ENCODE measurements at regions not wholly inside any gene's neighbourhood (a gene's known extent, or its start where the extent isn't known, plus 50 kb on each side); places are given as distances from the start of the nearest gene placed in this dataset.

GRCh38 chr1:81585371-81585770 lies 215.4 kb upstream of the ADGRL2 start:
- H3K9ac ChIP-seq (ENCODE audit: low read depth in 1 of 2, low read length in 2 of 2), result no peak overlapping the region
- no peak overlapping the region for H3K4me3 ChIP-seq (ENCODE audit: low read depth in 1 of 3, low read length in 3 of 3)
- H3K4me1 ChIP-seq (ENCODE audit: control insufficient read depth in 4 of 4, insufficient read depth in 4 of 4, low read length in 3 of 4), result peaks cover 3 to 18% (median 10%) of the 10 kb centered on the region in 4 donors
- no peaks in the 10 kb centered on the region for H3K27me3 ChIP-seq (ENCODE audit: control insufficient read depth in 4 of 4, insufficient read depth in 4 of 4, low read length in 3 of 4)
- TF ChIP-seq NR2F2 (IDR thresholded peaks at IDR 0.05), result peak; percentile 95
- no peak for TF ChIP-seq HNF4G (IDR thresholded peaks at IDR 0.05)
- peak; percentile 7 to 35 for TF ChIP-seq RAD21 (IDR thresholded peaks at IDR 0.05)
- TF ChIP-seq SP1 (IDR thresholded peaks at IDR 0.05), result peak; percentile 51
- no peak for TF ChIP-seq EGR1 (IDR thresholded peaks at IDR 0.05; ENCODE audit: low read depth in 2 of 2)
- TF ChIP-seq MAX (IDR thresholded peaks at IDR 0.05), result no peak
- peak; percentile 48 to 64 for TF ChIP-seq RXRA (IDR thresholded peaks at IDR 0.05)
- TF ChIP-seq HNF4A (conservative IDR thresholded peaks at IDR 0.05), result peak; percentile 39 to 63
- WGBS, result 46% methylated on average over 2 of the region's 2 CpGs
- H3K27ac ChIP-seq (ENCODE audit: low read depth in 1 of 2, low read length in 2 of 2), result no peak overlapping the region
- H3K36me3 ChIP-seq (ENCODE audit: control insufficient read depth in 4 of 4, insufficient read depth in 3 of 4, low read depth in 1 of 4, low read length in 3 of 4), result no peaks in the 10 kb centered on the region
- H3K9me3 ChIP-seq (ENCODE audit: control insufficient read depth in 4 of 4, low read length in 3 of 4), result no peaks in the 10 kb centered on the region
- no peak for DNase-seq (ENCODE audit: low spot score)

GRCh38 chr1:81584398-81584797 lies 216.3 kb upstream of the ADGRL2 start:
- H3K9ac ChIP-seq (ENCODE audit: low read depth in 1 of 2, low read length in 2 of 2), result no peak overlapping the region

GRCh38 chr1:81583878-81584277 lies 216.9 kb upstream of the ADGRL2 start:
- Histone ChIP-seq H3K4me1 (ENCODE audit: control insufficient read depth in 4 of 4, insufficient read depth in 4 of 4, low read length in 3 of 4) (peaks cover 3 to 18% (median 10%) of the 10 kb centered on the region in 4 donors), H3K27me3 (ENCODE audit: control insufficient read depth in 4 of 4, insufficient read depth in 4 of 4, low read length in 3 of 4) (no peaks in the 10 kb centered on the region), H3K4me3 (ENCODE audit: low read depth in 1 of 3, low read length in 3 of 3) (no peak overlapping the region), H3K27ac (ENCODE audit: low read depth in 1 of 2, low read length in 2 of 2) (no peak overlapping the region), H3K9ac (ENCODE audit: low read depth in 1 of 2, low read length in 2 of 2) (no peak overlapping the region), H3K36me3 (ENCODE audit: control insufficient read depth in 4 of 4, insufficient read depth in 3 of 4, low read depth in 1 of 4, low read length in 3 of 4) (no peaks in the 10 kb centered on the region), H3K9me3 (ENCODE audit: control insufficient read depth in 4 of 4, low read length in 3 of 4) (no peaks in the 10 kb centered on the region)
- WGBS, result 62% methylated on average over 4 of the region's 4 CpGs
- TF ChIP-seq MAX (IDR thresholded peaks at IDR 0.05) (no peak), GABPA (IDR thresholded peaks at IDR 0.05 in 1 of 2, conservative IDR thresholded peaks at IDR 0.05 in 1 of 2) (no peak), RXRA (IDR thresholded peaks at IDR 0.05) (no peak)
- DNase-seq (ENCODE audit: low spot score), result no peak

More at GRCh38 chr1:81584398-81584797, 216.3 kb upstream of the ADGRL2 start:
- peak; percentile 35 for TF ChIP-seq YY1 (IDR thresholded peaks at IDR 0.05)
- TF ChIP-seq NR2F2 (IDR thresholded peaks at IDR 0.05), result no peak
- no peaks in the 10 kb centered on the region for H3K27me3 ChIP-seq (ENCODE audit: control insufficient read depth in 4 of 4, insufficient read depth in 4 of 4, low read length in 3 of 4)
- 41% methylated on average over 6 of the region's 6 CpGs for WGBS
- no peak for DNase-seq (ENCODE audit: low spot score)
- peaks cover 3 to 18% (median 10%) of the 10 kb centered on the region in 4 donors for H3K4me1 ChIP-seq (ENCODE audit: control insufficient read depth in 4 of 4, insufficient read depth in 4 of 4, low read length in 3 of 4)
- no peak overlapping the region for H3K27ac ChIP-seq (ENCODE audit: low read depth in 1 of 2, low read length in 2 of 2)
- no peaks in the 10 kb centered on the region for H3K36me3 ChIP-seq (ENCODE audit: control insufficient read depth in 4 of 4, insufficient read depth in 3 of 4, low read depth in 1 of 4, low read length in 3 of 4)
- no peaks in the 10 kb centered on the region for H3K9me3 ChIP-seq (ENCODE audit: control insufficient read depth in 4 of 4, low read length in 3 of 4)
- no peak overlapping the region for H3K4me3 ChIP-seq (ENCODE audit: low read depth in 1 of 3, low read length in 3 of 3)

- 25% methylated on average over 2 of the region's 2 CpGs for WGBS
- Histone ChIP-seq H3K9me3 (ENCODE audit: control insufficient read depth in 4 of 4, low read length in 3 of 4) (no peaks in the 10 kb centered on the region), H3K27me3 (ENCODE audit: control insufficient read depth in 4 of 4, insufficient read depth in 4 of 4, low read length in 3 of 4) (no peaks in the 10 kb centered on the region), H3K4me3 (ENCODE audit: low read depth in 1 of 3, low read length in 3 of 3) (no peak overlapping the region), H3K9ac (ENCODE audit: low read depth in 1 of 2, low read length in 2 of 2) (no peak overlapping the region), H3K36me3 (ENCODE audit: control insufficient read depth in 4 of 4, insufficient read depth in 3 of 4, low read depth in 1 of 4, low read length in 3 of 4) (no peaks in the 10 kb centered on the region), H3K27ac (ENCODE audit: low read depth in 1 of 2, low read length in 2 of 2) (no peak overlapping the region), H3K4me1 (ENCODE audit: control insufficient read depth in 4 of 4, insufficient read depth in 4 of 4, low read length in 3 of 4) (peaks cover 3 to 18% (median 10%) of the 10 kb centered on the region in 4 donors)
- TF ChIP-seq RAD21 (IDR thresholded peaks at IDR 0.05) (peak in 1 of 2 donors; percentile 3), GABPA (IDR thresholded peaks at IDR 0.05 in 1 of 2, conservative IDR thresholded peaks at IDR 0.05 in 1 of 2) (no peak), HNF4A (conservative IDR thresholded peaks at IDR 0.05) (peak; percentile 49 to 61), ATF3 (IDR thresholded peaks at IDR 0.05) (peak; percentile 70), RXRA (IDR thresholded peaks at IDR 0.05) (peak; percentile 70 to 81), YY1 (IDR thresholded peaks at IDR 0.05) (peak; percentile 48), MAX (IDR thresholded peaks at IDR 0.05) (no peak), NR2F2 (IDR thresholded peaks at IDR 0.05) (peak; percentile 51), CTCF (IDR thresholded peaks at IDR 0.05; ENCODE audit: low read depth, low read length, missing input control) (no peak), FOXA2 (IDR thresholded peaks at IDR 0.05) (no peak), SP1 (IDR thresholded peaks at IDR 0.05) (peak; percentile 81), ZBTB33 (IDR thresholded peaks at IDR 0.05) (no peak), JUND (IDR thresholded peaks at IDR 0.05) (peak in 1 of 2 donors; percentile 67)
- no peak for DNase-seq (ENCODE audit: low spot score)
These were observed 218.2 kb upstream of the ADGRL2 start for GRCh38 chr1:81582467-81582986.

Measured in liver (tissue), 8 donors.